GM18861 (cell line): ENCODE measurements at regions not wholly inside any gene's neighbourhood (a gene's known extent, or its start where the extent isn't known, plus 50 kb on each side); places are given as distances from the start of the nearest gene placed in this dataset.
"Not testable (repeated sequence)": the region's sequence is repeated elsewhere in the genome, so short reads cannot be mapped to it uniquely, and the experiment has no call there.

Experiments used
- ATAC-seq: cut with Tn5 transposase; IDR thresholded peaks from one replicate; pipeline ENCODE4 v1.9.1; 2021; ENCODE audit not compliant: unreplicated experiment

DNA sequence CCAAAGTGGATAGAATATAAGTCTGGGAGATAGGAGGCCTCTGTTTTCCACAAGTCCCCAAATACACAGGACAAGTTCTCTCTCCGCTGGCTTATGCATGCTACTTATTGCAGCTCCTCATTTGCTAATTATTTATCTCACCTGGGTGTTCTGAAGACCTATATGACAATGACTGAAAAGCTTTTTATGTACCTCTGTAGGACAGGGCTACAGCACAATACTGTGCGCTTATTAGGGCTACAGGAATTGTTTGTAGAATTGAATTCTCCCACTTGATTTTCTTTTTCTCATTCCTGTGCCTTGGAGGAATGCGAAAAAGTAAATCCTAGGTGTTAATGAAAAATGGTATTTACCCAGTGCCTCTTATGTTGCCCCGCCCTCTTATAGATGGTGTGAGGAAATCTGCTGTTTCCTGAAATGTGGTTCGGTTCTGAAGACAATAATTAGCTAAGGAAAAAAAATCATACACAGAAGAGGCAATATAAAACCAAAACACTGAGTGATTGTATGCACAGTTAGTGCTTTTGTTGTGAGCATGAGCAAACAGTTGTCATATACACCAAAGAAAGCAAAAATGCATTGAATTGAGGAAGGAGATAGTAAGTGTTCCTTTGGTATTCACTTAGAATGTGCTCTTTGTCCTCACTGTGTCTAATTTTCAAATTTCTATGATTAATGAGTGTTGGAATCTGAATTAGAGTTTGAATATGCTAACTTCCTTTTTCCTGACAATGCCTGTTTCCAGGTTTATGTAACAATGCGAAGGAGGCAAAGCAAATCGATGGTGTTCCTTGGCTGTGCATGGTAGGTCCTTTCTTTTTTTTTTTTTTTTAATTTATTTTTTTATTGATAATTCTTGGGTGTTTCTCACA is 78.7 kb upstream of the PNPT1 start:
- ATAC-seq = no peak

DNA sequence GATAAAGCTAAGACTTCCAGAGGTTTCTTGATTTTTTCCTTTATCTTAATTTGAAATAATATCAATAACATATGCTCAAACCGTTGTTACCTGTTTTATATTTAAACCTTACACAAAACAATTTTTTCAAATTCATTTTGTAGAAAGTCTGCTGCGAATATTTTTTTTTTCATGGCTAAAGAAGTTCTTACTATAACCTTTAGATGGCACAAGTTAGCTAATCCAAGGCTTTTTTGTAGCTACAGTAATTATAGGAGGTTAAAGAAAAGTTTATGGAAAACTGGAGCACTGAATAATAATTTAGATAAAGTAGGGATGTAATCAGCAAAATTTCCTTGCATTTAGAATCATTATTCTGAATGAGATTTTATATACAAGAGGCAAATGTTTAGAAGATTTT is 78.0 kb upstream of the PNPT1 start:
- ATAC-seq = no peak

DNA sequence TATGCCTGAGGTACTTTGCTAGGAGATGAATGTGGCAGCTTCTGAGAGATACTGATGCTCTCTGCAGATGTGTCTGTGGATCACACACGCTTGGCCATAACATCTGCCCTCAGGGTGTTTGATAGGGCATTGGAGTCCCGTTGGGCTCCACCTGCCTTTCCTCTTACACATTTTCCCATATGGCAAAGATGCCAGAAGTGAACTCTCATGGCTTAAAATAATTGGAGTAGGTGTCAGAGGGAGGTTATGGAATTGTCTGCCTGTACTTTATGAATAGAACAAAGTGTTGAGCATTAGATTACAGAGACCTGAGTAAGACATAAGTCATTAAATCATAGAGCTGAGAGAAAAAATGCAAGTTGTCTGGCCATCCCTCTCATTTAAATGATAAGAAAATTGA is 75.3 kb upstream of the PNPT1 start:
- no peak for ATAC-seq

DNA sequence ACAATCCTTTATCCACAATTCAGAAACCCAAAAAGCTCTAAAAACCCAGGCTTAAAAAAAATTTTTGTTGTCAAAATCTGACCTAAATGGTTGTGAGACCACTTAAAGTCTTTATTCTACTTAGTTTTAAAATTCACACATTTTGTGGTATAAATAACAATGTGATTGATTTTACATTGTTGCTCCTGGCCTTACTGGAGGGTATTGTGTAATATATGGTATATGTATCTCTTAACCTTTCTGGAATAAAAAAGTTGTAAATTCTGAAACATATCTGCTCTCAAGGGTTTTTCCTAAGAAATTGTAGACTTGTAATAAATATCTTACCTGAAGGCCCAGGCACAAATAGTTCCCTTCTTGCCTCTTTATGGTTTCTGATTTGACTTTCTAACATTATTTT is 73.3 kb upstream of the PNPT1 start:
- ATAC-seq = no peak

DNA sequence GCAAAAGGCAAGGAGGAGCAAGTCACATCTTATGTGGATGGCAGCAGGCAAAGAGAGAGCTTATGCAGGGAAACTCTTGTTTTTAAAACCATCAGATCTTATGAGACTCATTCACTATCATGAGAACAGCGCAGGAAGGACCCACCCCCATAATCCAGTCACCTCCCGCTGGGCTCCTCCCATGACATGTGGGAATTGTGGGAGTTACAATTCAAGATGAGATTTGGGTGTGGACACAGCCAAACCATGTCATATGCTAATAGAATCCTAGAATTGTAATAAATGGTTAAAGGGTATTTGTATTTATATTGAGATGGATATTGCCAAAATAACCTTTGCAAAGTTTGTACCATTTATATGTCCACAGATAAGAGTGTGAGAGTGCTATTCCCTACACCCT is 72.1 kb upstream of the PNPT1 start:
- not testable (repeated sequence) for ATAC-seq

DNA sequence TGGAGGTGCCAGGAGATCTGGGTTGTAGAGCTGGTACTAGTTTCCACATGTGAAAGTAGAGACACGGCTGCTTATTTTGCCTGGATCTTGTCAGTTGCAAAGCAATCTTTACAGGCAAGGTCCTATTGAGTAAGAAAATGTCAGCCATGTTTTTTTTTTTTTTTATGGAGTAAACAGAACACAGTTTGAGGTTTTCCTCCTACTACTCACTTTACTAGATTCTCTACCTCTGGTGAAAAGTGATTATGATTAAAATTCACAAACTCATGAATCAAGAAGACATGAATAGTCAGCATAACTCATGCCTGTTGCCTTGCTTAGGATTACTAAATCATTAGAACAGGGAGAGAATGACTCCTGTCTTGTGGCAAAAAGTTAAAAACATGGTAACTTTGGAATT is 70.1 kb upstream of the PNPT1 start:
- no peak for ATAC-seq

DNA sequence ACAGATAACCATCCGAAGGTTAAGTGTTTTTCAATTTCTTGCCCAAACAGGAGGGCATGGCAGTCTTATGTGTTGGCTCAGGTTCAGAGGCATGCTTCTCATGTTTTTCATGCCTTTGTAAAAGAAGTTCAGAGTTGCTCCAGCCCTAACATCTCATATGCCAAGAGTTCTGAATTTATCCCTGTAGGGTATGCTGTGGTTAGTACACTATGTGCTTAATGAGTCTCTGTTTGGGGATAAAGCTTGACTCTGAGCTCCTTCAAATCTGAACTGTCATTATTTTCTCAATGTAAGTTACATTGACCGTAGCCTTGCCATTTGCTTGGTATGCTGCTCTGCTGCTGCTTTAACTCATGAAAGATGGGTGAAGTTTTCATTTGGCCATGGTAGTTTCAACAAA is 67.9 kb upstream of the PNPT1 start:
- no peak for ATAC-seq

DNA sequence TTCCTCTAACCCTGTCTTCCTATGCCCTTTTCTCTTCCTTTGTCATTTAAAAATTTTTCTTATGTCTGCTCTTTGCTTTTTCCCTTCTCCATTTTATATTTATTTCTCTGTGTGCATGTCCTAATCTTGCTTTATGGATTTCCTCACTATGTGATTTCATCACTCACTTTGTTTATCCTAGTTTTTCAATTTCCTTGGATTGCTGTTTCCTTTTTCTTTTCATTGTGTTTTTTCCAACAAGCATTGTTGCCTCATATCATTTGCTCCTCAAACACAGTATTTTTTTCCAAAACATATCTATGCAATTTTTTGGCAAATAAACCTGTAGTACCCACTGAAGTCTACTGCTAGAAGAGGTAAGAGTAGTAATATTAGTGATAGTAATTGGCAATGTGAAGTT is 67.4 kb upstream of the PNPT1 start:
- no peak for ATAC-seq

DNA sequence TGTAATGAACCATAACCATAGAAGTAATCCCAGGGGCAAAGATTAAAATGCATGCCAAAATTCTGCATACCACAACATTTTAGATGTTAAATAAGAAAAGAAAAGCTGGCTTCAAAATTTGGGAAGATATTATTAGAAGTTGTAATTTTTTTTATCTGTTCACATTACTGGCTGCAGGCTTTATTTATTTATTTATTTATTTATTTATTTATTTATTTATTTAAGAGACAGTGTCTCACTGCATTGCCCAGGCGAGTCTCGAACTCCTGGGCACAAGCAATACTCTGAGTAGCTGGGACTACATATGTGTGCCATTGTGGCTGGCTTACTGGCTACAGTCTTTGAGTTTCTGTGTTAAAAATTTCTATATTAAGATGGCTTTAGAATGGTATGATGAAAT is 66.5 kb upstream of the PNPT1 start:
- no peak for ATAC-seq

DNA sequence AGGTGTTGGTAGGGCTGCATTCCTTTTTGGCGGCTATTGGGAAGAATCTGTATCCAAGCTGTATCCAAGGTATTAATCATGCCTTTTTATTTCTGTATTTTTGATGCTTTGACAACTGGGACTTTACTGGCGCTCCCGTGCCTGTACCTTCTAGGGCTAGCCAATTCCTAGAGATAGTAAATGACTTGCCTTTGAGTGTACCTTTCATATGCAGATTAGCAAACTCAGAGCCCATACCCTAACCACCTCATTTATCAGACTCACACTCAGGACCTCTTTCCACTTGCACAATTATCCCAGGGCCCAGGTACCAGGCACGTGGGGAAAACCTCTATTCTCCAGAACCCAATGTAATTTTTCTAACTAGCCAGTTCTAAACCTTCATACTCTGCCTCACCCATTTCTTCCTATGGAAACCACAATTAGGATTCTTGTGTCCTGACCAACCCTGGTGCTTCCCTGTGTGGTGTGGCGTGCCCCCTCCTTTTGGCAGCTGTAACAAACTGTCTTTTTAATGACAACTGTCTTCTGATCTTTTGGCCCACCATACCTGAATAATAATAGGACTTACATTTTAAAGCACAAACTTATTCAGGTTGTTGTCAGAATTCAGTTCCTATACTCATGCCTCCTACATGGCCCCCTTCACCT is 65.8 kb upstream of the PNPT1 start:
- ATAC-seq = no peak

DNA sequence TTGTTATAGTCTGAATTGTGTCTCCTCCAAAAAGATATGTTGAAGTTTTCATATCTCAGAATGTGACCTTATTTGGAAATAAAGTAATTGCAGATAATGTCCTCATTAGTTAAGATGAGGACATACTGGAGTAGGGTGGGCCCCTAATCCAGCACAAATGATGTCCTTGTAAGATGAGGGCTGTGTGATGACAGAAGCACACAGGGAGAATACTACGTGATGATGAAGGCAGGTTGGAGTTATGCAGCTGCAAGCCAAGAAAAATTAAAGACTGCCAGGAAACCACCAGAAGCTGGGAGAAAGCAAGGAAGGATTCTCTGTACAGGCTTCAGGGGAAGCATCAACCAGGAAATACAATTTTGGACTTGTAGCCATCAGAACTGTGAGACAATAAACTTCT is 58.3 kb upstream of the PNPT1 start:
- no peak for ATAC-seq

DNA sequence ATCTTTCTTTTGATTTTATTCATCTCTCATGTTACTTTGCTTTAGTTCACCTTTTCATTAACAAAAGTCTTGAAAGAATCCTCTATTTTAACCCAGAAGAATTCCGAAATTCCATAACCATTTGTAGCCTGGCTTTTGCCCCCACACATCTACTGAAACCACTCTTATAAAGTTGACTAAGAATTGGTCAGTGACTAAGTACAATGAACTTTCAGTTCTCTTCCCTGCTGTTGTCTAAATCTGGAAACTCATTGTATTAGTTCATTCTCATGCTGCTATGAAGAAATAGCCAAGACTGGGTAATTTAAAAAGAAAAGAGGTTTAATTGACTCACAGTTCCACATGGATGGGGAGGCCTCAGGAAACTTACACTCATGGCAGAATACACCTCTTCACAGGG is 49.9 kb upstream of the PNPT1 start:
- no peak for ATAC-seq
